ENCODE measurements at regions not wholly inside any gene's neighbourhood (a gene's known extent, or its start where the extent isn't known, plus 50 kb on each side); places are given as distances from the start of the nearest gene placed in this dataset.

DNA sequence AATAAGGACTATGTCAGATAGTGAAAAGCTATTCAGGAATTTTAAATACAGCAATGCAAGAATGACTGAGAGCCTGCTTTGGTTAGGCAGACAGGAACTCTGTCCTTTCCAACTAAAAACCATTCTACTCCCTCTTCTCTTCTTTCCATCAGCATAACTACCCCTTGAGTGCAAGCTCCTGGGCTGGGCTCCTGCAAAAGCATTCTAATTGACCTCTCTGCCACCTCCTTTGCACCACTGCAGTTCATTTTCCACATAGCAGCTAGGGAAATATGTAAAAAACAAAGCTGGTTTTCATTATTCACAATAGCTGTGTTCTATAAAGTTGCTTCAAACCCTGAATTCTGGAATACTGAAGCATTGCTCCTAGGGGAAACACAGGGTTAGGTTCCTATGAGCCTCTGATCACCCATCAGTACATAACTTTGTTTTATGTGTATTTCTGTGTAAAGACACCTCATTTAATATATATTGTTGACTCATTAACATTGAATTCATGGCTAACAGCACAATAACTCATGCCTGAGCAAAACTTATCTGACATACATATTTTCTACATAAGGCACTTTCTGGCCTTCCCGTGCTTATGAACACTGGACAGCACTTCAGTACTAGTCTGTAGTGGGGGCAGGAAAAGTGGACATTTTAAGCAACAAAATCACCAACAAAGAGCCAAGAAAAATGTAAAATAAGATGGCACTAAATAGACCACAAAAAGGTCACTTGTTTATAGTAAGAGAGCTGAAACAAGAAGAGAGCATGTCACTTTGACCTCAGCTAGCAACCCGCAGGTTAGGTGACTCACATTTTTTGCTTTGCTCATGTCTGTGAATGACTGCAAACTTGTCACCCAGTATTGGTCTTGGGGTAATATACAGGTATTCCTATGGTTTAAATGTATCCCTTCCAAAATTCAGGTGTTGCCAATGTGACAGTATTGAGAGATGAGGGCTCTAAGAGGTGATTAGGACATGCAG, 57.9 kb upstream of the IRF2BP2 start:
- no peak for TF ChIP-seq POLR2A (IDR thresholded peaks at IDR 0.05; ENCODE audit: low read length)
- TF ChIP-seq GATA1 (IDR thresholded peaks at IDR 0.05; ENCODE audit: low read depth, low read length), result no peak
